ENCODE measurements at regions not wholly inside any gene's neighbourhood (a gene's known extent, or its start where the extent isn't known, plus 50 kb on each side); places are given as distances from the start of the nearest gene placed in this dataset.

DNA sequence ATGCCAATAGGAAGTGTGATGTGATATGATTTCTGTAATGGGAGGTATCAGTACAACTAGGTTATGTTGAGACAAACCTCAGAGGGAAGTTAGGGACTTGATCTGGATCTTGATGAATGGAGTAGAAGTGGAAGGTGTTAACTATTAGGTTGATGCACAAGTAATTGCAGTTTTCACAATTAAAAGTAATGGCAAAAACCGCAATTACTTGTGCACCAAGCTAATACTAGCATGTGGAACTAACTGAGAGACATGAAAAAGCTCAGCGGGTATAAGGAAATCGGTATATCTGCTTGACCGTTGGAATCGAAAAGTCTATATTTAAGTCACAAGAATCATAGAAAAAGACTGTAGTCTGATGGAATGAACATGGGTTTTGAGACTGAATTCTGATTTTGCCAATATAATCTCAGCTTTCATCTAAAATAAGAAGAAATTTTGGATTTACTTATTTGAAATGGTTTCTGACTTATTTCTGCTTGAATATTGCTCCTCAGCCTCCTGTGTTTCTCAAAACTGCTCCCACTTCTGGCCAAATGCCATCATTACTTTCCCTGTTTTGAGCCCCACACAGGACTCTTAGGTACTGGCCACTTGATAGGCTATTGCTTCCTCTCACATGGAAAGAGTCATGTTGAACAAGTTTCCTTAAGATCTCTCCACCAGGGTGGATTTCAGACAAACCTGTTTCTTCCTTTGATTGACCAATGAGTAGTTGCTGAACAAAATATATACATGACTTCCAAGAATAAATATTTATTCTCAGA lies 271.5 kb upstream of the COL8A1 start:
- TF ChIP-seq, protein P1, sequence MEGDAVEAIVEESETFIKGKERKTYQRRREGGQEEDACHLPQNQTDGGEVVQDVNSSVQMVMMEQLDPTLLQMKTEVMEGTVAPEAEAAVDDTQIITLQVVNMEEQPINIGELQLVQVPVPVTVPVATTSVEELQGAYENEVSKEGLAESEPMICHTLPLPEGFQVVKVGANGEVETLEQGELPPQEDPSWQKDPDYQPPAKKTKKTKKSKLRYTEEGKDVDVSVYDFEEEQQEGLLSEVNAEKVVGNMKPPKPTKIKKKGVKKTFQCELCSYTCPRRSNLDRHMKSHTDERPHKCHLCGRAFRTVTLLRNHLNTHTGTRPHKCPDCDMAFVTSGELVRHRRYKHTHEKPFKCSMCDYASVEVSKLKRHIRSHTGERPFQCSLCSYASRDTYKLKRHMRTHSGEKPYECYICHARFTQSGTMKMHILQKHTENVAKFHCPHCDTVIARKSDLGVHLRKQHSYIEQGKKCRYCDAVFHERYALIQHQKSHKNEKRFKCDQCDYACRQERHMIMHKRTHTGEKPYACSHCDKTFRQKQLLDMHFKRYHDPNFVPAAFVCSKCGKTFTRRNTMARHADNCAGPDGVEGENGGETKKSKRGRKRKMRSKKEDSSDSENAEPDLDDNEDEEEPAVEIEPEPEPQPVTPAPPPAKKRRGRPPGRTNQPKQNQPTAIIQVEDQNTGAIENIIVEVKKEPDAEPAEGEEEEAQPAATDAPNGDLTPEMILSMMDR (IDR thresholded peaks at IDR 0.05): no peak
- no peak for TF ChIP-seq POLR2A (IDR thresholded peaks at IDR 0.05)
